ELR (cell line): ENCODE measurements at regions not wholly inside any gene's neighbourhood (a gene's known extent, or its start where the extent isn't known, plus 50 kb on each side); places are given as distances from the start of the nearest gene placed in this dataset.
"Not testable (repeated sequence)": the region's sequence is repeated elsewhere in the genome, so short reads cannot be mapped to it uniquely, and the experiment has no call there.

Experiments used
- DNase-seq: peaks from one replicate; pipeline ENCODE4 v3.0.0-alpha.2; 2015; ENCODE audit warnings: low read depth

DNA sequence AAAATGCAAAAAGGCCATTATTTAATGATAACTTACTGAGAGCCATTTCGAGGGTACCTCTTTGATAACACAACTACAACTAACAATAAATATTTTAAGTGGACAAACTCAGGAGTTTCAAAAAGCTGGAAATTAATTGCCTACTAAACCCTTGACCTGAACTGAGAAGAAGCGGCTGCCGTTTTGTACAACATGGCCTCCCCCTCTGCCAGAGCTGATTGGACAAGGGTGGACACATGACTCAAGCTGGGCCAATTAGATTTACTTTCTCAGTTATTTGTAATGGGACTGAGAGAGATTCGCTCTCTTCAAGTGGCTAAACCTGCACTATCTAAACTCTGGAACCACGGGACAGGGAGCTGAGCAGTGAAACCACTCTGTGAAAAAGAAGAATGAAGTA, 135.9 kb upstream of the SERPINE2 start:
- DNase-seq = no peak

DNA sequence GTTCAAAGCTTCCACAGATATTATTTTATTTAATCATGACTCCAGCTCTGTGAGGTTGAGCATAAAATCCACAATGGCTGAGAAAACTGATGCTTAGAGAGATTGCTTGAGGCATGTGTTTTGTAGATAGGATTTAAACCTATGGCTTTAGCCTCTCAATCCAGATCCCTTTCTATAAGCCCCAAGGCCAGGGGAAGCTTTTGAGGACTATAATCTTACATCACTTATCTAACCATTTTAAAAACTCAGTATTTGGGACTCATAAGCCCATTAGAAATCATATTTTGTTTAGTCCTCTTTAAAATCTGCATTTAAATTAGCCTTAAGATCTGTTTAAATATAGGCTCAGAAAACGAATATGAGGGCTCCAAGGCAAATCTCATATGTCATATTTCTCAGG, 135.4 kb upstream of the SERPINE2 start:
- DNase-seq = no peak

DNA sequence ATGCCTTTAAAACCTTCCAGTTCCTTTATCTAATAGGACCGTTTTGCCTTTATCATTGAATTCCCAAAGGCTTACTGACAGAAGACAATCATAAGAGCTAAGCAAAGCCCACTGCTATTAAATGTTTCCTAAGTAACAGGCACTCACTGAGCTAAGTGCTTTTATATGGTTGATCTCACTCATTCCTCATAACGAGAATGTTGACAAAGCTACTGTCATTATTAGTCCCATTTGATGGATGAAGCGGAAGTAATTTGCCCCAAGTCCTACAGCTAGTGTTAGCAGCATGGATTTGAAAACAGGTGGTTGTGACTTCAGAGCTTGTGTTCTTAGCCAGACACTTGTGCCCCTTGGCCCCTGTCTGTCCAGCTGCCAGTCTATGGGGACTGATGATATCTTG, 134.8 kb upstream of the SERPINE2 start:
- no peak for DNase-seq

DNA sequence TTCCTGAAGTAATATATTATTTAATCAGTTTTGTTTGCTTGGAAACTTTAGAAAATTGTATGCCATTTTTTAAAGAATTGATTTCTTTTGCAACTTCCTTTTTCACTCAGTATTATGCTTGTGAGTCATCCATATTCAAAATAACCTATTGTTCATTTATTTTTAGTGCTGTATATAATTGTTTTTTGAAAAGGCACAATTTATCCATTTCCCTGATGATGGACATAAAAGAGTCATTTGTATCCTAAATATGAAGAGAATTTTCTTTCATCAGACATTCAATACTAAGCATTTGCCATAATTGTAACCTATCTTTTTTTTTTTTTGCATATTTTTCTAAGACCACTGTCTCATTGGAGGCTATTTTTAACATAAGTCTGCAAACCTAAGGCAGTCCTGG, 134.1 kb upstream of the SERPINE2 start:
- DNase-seq = peak; percentile 15

DNA sequence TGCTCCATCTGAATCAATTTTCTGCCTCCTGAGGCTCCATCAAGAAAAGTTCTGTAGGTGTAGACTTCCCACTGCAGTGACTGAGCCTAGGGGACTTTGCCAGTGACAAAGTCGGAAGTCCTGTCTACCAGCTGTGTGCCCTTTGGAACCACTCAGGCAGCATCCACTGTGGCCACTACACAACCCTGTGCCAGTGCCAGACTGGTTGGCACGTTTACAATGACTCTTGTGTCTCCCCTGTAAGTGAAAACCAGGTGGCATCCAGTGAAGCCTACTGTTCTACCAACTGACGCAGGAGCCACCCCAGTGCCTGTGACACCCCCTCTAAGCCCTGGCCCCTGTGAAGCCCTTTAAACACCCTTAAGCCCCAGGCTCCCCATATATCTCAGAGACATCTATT, 132.1 kb upstream of the SERPINE2 start:
- DNase-seq = no peak

DNA sequence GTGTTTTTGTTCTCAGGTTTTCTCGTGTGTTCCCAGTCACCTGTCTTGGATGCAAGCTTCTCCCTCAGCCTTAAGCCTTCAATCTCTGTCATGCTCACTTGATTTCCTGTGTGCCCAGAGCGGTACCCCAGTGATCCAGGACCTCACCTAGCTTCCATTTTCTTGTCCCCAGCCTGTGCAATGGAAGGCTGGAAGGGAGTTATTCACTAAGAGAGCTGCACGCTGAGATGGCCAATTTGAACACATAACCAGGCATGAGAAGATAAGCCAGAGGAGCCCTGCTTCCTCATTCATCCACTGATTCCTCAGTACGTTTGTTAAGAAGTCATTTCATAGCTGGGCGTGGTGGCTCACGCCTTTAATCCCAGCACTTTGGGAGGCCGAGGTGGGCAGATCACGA, 130.8 kb upstream of the SERPINE2 start:
- DNase-seq = no peak

DNA sequence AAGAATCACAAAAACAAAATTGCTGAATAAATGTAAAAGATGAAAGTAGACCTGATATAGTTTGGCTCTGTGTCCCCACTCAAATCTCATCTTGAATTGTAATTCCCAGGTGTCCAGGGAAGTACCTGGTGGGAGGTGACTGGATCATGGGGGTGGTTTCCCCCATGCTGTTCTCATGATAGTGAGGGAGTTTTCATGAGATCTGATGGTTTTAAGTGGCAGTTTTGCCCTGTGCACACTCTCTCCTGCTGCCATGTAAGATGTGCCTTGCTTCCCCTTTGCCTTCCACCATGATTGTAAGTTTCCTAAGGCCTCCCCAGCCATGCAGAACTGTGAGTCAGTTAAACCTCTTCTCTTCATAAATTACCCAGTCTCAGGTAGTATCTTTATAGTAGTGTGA, 128.7 kb upstream of the SERPINE2 start:
- not testable (repeated sequence) for DNase-seq

DNA sequence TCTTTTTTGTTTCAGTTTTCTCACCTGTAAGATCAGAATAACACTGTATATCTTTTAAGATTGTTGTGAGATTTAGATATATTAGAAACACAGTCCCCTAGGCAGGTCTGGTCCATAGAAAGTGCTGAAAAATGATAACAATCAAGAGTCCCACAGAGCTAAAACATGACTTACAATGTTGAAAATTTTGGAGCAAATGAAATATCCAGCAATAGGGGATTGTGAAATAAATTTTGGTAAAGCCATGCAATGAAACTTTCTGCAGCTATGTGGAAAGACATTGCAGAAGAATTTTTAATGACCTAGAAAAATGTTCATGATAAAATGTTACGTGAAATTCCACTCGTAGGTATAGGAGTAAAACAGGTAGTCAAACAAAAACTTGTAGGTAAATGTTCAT, 127.6 kb upstream of the SERPINE2 start:
- no peak for DNase-seq

DNA sequence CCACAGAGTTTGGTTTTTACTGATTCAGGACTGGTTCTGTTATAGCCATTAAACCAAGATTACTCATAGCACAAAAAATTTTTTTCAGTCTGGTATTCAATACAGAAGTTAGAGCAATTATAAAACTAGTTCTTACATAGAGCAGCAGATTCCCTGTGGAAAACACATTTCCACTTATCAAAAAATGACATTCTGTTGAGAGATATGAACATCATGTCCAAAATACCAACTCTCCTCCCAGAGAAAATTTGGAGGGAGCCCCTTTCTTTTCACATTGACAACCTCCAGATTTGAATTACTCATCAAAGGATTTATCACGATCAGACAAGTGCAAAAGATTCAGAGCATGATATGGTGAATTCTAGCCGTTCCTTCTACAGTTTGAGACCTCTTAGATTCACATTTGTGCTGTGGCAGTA, 126.8 kb upstream of the SERPINE2 start:
- peak; percentile 56 for DNase-seq

DNA sequence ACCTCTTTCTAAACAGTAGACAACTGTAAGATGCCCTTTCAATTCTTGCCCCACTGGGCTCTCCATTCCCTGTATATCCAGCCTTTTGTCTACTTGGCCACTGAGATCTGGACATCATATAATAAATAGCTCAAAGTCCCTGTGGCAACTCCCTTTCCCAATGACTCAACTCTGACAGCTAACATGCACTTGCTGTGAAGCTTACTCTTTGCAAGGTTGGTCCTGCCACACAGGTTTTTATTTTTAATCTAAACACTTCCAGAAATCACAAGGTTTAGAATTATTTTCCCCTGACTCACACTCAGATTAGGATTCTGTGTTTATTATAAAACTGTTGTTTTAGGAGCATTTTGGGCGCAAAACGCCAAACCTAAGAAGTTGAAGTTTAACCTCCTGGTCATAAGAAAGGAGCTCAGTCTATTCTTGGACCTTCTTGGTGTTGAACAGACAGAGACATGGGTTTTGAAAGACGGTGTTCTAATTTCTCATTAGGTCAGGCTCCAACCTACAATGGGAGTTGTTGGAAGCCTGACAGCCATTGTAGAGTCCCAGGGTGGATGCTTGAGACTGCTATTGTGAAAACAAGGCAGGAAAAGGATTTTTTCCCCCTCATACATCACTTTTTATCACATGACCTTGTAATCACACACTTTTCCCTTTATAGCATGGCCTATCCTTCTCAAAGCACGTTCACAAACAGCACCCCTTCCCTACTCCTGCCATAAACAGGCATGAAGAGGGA, 124.7 kb upstream of the SERPINE2 start:
- peak; percentile 72 for DNase-seq

DNA sequence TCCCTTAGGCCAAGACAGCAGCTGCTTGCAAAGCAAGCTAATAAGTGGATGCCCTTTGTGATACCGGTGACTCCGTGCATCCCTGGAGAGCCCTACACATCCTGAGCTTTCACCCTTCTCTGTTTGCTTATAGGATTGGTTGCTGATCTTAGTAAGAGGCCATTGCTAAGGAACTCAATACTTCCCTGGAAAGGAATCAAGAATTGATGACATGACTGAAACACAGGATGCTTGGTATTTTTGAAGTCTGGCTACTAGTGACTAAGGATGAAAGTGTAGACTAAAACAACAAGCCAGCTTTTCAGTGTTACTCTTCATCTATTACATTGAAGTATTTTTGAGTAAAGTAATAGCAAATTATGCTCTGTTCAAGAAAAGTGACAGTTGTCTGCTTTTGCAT, 123.0 kb upstream of the SERPINE2 start:
- peak; percentile 59 for DNase-seq

DNA sequence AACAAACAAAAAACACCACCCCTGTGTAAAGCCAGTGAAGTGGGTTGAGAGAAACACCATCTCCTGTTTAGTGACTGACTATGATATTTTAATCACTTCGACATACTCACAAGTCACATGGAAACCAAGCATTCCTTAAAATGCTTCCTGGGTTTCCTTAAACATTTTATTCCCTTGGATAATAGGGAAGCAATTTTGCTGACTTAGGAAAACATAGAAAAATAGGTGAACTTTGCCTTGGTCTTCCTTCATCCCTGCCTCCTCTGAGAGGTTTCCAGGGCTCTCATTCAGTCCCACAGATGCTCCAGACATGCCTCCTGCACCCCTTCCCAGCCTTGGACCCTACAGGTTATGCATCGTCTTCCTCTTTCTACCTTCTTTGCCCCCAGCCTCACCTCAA, 122.6 kb upstream of the SERPINE2 start:
- no peak for DNase-seq

DNA sequence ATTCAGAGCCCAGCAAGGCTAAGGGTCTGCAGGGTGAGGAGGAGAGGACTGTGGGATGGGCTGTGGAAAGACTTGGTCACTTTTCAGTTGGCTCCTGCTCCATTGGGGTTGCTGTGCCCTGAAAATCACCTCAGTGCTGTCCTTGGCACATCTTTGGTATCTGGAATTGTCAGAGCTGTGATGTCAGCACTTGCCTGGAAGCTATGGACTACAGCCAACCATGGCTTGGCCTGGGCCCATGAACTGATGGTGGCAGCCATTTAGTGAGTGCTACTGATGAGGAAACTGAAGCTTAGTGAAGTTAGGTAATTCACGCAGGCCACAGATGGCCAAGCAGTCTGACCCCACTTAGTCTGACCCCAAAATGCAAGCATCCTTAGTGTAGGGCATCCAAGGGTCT, 121.8 kb upstream of the SERPINE2 start:
- DNase-seq = no peak

DNA sequence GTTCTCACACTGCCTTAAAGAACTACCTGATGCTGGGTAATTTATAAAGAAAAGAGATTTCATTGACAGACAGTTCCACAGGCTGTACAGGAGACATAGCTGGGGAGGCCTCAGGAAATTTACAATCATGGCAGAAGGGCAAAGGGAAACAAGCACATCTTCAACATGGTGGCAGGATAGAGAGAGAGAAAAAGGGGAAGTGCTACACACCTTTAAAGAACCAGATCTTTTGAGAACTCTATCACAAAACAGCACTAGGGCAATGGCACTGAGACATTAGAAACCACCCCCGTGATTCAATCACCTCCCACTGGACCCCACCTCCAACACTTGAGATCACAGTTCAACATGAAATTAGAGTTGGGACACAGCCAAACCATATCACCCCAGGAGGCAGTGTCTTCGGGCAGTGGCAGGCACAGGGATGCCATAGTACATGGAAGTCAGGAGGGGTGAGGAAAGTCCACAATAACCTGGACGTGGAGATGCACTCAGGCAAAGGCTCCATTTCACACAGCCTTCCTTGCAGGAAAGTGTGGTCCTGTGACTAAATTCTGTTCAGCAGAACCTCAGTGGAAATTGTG, 120.4 kb upstream of the SERPINE2 start:
- DNase-seq = no peak

DNA sequence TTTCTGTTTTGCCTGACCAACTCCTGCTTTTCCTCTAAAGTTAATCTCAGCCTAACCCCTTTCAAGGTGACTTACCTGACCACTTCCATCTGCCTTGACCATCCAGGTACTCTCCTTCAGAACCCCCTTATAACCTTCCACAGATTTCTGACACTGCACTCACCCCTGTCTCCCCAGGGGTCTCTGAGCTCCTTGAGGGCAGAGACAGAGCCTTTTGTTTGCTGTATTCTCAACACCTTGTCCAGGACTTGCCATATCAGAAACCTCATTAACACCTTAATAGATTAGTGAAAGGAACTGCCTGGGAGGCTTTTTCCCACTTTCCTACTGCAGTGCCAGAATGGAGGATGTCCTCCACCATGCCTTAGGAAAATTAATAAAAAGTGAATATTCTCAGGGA, 119.7 kb upstream of the SERPINE2 start:
- no peak for DNase-seq

DNA sequence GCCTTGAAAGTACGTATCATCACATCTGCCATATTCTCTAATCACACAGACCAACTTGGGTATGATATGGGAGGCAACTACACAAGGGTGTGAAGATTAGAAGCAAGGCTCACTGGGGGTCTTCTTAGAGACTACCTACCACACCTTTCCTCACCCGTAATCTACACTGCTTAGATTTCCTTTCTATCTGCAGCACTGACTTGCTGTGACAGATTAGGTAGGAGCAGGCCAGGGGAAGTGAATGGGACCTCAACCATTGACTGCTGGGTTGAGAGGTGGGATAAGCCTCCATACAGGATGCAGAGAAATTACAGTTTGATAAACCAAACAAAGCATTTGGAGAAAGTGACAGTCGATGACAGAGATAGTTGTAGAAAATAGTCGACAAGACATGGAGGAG, 119.0 kb upstream of the SERPINE2 start:
- no peak for DNase-seq

DNA sequence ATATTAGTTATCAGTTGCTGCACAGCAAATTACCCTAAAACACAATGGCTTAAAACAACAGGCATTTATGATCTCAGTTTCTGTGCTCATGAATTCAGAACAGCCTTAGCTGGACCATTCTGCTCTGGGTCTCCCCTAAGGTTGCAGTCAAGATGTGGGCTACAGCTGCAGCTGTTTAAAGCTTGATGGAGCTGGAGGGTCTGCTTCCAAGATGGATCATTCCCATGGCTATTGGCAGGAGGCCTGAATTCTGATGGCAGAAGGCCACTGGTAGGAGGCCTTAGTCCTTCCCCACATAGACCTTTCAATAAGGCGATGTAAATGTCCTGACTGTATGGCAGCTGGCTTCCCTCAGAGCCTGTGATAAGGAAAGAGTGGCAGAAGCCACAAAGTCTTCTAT, 118.6 kb upstream of the SERPINE2 start:
- DNase-seq = no peak

DNA sequence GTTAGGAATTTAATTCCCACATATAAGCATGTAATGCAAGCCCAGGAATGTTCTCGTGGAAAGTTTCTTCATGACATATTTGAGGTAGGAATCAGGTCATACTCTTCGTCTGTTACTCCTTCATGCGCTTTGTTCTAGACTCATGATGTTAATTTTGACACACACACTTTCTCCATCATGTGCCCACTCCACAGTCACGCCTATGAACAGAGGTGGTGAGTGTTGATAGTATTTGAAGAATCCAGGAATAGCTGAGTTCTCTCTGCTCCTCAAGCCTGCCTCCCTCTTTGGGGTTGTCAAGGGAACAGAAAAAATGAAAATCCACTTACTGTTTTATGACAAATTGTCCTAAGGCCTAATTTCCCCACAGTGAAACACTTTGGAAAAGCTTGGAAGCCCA, 117.3 kb upstream of the SERPINE2 start:
- DNase-seq = no peak

DNA sequence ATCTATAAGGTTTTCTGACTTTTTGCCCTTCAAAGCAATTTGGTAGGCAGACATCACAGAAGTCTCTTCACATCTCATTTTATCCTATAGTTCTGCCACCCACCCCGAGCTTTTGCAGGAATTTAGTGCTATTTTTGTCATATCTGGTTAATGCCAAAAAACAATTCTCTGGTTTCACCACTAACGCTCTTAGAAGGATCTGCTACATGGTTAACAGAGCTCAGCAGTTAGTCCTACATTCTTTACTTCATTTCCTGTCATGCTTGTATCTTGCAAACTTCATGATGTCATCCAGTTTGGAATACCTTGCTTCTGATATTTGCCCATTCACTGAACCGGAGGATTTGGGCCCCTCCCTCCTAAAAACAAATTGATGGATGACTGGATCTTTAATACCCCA, 116.8 kb upstream of the SERPINE2 start:
- peak; percentile 45 for DNase-seq

DNA sequence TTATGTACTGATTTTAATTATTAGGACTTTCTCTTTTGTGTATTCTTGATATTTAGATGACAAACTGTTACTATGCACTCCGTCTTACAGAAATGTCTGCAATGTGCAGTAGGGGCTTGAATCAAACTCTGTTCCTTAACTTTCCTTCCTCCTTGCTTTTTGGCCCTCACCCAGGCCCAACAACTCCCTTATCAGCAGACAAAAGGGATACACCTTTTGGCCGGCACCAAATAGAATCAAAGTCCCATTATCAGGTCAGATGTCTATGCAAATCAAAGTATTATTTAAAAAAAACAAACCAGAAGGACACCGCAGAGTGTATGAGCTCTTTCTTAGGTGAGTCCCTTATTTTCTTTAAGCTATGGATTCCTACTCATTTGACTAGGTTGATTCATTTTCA, 116.3 kb upstream of the SERPINE2 start:
- no peak for DNase-seq

DNA sequence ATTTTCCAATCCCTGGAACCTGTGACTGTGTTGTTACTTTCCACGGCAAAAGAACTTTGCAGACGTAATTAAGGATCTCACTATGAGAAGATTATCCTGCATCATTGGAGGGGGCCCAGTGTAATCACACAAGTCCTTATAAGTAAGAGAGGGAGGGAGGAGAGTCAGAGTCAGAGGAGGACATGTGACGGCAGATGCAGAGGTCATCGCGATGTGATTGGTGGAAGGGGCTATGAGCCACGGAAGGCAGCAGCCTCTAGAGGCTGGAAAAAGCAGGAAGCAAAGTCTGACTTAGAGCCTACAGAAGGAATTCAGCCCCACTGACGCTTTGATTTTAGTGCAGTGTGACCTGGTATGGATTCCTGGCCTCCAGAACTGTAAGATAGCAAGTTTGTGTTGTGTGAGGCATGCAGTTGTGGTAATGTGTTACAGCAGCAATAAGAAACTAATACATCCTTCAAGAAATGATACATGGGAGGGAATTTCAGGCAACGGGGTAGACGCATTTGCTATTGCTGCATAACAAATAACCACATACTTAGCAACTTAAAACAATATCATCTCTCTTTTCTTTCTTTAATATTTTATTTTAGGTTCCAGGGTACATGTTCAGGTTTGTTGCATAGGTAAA, 112.7 kb upstream of the SERPINE2 start:
- no peak for DNase-seq

DNA sequence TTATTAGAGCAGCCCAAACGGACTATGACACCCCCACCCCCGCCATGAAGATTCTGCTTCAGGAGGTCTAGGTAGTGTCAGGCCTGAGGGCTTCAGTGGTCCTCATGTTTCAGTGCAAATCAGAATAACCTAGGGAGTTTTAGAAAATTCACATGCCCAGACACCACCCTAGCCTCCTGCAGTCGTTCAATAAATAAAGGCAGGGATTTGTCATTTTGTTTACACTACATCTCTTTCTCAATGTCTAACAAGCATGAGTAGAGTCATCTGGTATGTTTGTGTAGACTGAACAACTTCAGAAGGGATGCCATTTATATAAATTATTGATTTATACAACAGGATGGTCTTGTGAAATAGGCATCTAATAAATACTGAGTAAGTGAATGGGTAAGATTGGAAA, 112.1 kb upstream of the SERPINE2 start:
- DNase-seq = peak; percentile 66

DNA sequence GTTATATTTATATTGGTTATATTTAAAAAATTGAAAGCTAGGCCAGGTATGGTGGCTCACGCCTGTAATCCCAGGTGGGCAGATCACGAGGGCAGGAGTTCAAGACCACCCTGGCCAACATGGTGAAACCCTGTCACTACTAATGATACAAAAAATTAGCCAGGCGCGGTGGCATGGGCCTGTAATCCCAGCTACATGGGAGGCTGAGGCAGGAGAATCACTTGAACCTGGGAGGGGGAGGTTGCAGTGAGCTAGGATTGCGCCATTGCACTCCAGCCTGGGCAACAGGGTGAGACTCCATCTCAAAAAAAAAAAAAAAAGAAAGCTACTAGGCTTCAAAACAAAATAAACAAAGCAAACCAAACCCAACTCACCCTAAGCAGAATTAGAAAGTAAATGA, 109.0 kb upstream of the SERPINE2 start:
- not testable (repeated sequence) for DNase-seq

DNA sequence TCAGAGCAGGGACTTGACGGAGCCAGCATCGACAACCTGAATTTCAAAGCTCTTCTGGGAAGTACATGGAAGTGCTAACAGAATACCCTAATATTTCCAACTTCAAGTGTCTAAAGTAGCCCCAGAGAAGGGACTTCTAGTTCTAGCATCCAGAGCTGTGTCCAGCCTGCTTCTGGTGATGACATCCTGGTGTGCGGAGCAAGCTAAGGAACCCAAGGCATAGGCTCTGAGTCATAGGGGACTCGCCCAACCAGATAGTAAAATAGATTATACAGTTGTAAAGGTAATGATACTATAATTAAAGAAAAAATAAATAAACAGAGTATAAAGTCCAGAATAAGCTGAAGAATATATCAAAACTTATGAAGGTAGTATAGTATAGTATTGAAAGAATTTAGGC, 108.1 kb upstream of the SERPINE2 start:
- peak; percentile 85 for DNase-seq
